NT2/D1 (cell line): ENCODE measurements at regions not wholly inside any gene's neighbourhood (a gene's known extent, or its start where the extent isn't known, plus 50 kb on each side); places are given as distances from the start of the nearest gene placed in this dataset.

ENCODE experiments used
- SUZ12 ChIP-seq: IDR thresholded peaks from 2 replicates; pipeline ENCODE4 v1.6.1; 2011; ENCODE audit not compliant: insufficient read length, insufficient read depth; ENCODE audit errors: extremely low read depth
- YY1 ChIP-seq: IDR thresholded peaks from 2 replicates; pipeline ENCODE4 v1.6.1; 2011; ENCODE audit not compliant: insufficient read length, insufficient read depth
- ZNF274 ChIP-seq: IDR thresholded peaks from 2 replicates; pipeline ENCODE4 v1.6.1; 2011; ENCODE audit warnings: mild to moderate bottlenecking, low read depth, low read length

- TF ChIP-seq ZNF274 (no peak), SUZ12 (no peak), YY1 (no peak)
Observed at GRCh38 chr4:135694066-135694465, 1492.5 kb upstream of the PABPC4L start.
